ENCODE measurements at regions not wholly inside any gene's neighbourhood (a gene's known extent, or its start where the extent isn't known, plus 50 kb on each side); places are given as distances from the start of the nearest gene placed in this dataset.

- TF ChIP-seq JUND (IDR thresholded peaks at IDR 0.05; ENCODE audit: low read length) (no peak), CHD2 (IDR thresholded peaks at IDR 0.05; ENCODE audit: low read length) (no peak), RXRA (IDR thresholded peaks at IDR 0.05; ENCODE audit: insufficient read depth, low read depth, low read length) (no peak), SIX5 (IDR thresholded peaks at IDR 0.05; ENCODE audit: low read depth, low read length) (no peak), TEAD4 (IDR thresholded peaks at IDR 0.05; ENCODE audit: low read depth, low read length) (no peak)
Observed at GRCh38 chr3:22353126-22353525, 602.1 kb upstream of the ZNF385D start (continued).

All from H1 (cell line).